ENCODE measurements at regions not wholly inside any gene's neighbourhood (a gene's known extent, or its start where the extent isn't known, plus 50 kb on each side); places are given as distances from the start of the nearest gene placed in this dataset.

- H3K9me3 ChIP-seq (ENCODE audit: control insufficient read depth, insufficient read depth, low read length) = no peaks in the 10 kb centered on the region
- H3K27me3 ChIP-seq (ENCODE audit: control insufficient read depth, insufficient read depth, low read length) = no peaks in the 10 kb centered on the region
- H3K36me3 ChIP-seq (ENCODE audit: control insufficient read depth, insufficient read depth, low read length) = no peaks in the 10 kb centered on the region
- H3K9ac ChIP-seq (ENCODE audit: low read depth, low read length) = no peak overlapping the region
- peaks cover 4% of the 10 kb centered on the region for H3K4me1 ChIP-seq (ENCODE audit: control insufficient read depth, insufficient read depth, low read length)
- no peak overlapping the region for H3K4me3 ChIP-seq (ENCODE audit: low read depth, low read length)
Observed at GRCh38 chr4:13248621-13249298, 235.4 kb downstream of the RAB28 start.

DNA sequence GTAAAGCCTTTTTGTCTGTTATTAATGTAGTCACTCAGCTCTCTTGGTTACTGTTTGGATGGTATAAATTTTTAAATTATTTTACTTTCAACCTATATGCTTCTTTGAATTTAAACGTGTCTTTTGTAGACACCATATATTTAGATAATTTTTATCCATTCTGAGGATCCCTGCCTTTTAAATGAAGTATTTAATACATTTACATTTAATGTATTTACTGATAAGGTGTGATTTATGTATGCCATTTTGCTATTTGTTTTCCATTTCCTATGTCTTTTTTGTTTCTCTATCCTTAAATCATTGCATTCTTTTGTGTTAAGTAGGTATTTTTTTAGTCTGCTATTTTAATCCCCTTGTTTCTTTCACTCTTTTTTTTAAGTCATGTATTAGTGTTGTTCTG is 238.0 kb downstream of the RAB28 start:
- peaks cover 4% of the 10 kb centered on the region for H3K4me1 ChIP-seq (ENCODE audit: control insufficient read depth, insufficient read depth, low read length)
- H3K9me3 ChIP-seq (ENCODE audit: control insufficient read depth, insufficient read depth, low read length) = no peaks in the 10 kb centered on the region
- no peaks in the 10 kb centered on the region for H3K27me3 ChIP-seq (ENCODE audit: control insufficient read depth, insufficient read depth, low read length)
- H3K4me3 ChIP-seq (ENCODE audit: low read depth, low read length) = no peak overlapping the region
- no peak overlapping the region for H3K9ac ChIP-seq (ENCODE audit: low read depth, low read length)
- H3K36me3 ChIP-seq (ENCODE audit: control insufficient read depth, insufficient read depth, low read length) = no peaks in the 10 kb centered on the region

DNA sequence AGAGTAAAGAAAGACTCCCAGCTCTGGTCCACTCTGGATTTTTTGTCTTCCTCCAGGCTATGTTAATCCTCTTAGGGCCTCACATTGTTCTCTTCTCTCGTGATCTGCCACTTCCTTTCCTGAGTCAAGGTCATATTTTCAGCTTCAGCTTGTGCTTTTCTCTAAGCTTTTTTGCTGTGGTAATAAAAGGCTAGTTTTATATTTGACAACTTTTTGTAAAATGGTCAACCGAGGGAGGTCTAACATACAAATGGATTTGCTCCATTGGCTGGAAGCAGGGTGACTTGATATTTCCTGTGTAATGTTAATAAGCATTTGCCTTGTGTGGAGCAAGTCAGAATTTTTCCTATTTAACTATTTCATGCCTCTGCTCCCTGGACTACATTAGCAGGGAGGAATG is 239.7 kb downstream of the RAB28 start:
- H3K9me3 ChIP-seq (ENCODE audit: control insufficient read depth, insufficient read depth, low read length) = no peaks in the 10 kb centered on the region
- H3K4me3 ChIP-seq (ENCODE audit: low read depth, low read length) = no peak overlapping the region
- H3K4me1 ChIP-seq (ENCODE audit: control insufficient read depth, insufficient read depth, low read length) = peaks cover 4% of the 10 kb centered on the region
- H3K36me3 ChIP-seq (ENCODE audit: control insufficient read depth, insufficient read depth, low read length) = no peaks in the 10 kb centered on the region
- H3K9ac ChIP-seq (ENCODE audit: low read depth, low read length) = no peak overlapping the region
- no peaks in the 10 kb centered on the region for H3K27me3 ChIP-seq (ENCODE audit: control insufficient read depth, insufficient read depth, low read length)

- Histone ChIP-seq H3K9ac (ENCODE audit: low read depth, low read length) (no peak overlapping the region), H3K27me3 (ENCODE audit: control insufficient read depth, insufficient read depth, low read length) (no peaks in the 10 kb centered on the region), H3K4me1 (ENCODE audit: control insufficient read depth, insufficient read depth, low read length) (peaks cover 4% of the 10 kb centered on the region), H3K4me3 (ENCODE audit: low read depth, low read length) (no peak overlapping the region), H3K36me3 (ENCODE audit: control insufficient read depth, insufficient read depth, low read length) (no peaks in the 10 kb centered on the region), H3K9me3 (ENCODE audit: control insufficient read depth, insufficient read depth, low read length) (no peaks in the 10 kb centered on the region)
Observed at GRCh38 chr4:13243152-13243551, 241.0 kb downstream of the RAB28 start.

GRCh38 chr4:13240066-13240465 is 244.1 kb downstream of the RAB28 start:
- peaks cover 4% of the 10 kb centered on the region for H3K4me1 ChIP-seq (ENCODE audit: control insufficient read depth, insufficient read depth, low read length)
- H3K27me3 ChIP-seq (ENCODE audit: control insufficient read depth, insufficient read depth, low read length) = no peaks in the 10 kb centered on the region
- H3K4me3 ChIP-seq (ENCODE audit: low read depth, low read length) = no peak overlapping the region
- no peak overlapping the region for H3K9ac ChIP-seq (ENCODE audit: low read depth, low read length)
- no peaks in the 10 kb centered on the region for H3K9me3 ChIP-seq (ENCODE audit: control insufficient read depth, insufficient read depth, low read length)
- no peaks in the 10 kb centered on the region for H3K36me3 ChIP-seq (ENCODE audit: control insufficient read depth, insufficient read depth, low read length)

GRCh38 chr4:13238936-13239335 is 245.2 kb downstream of the RAB28 start:
- H3K36me3 ChIP-seq (ENCODE audit: control insufficient read depth, insufficient read depth, low read length) = no peaks in the 10 kb centered on the region
- no peaks in the 10 kb centered on the region for H3K4me1 ChIP-seq (ENCODE audit: control insufficient read depth, insufficient read depth, low read length)
- no peaks in the 10 kb centered on the region for H3K9me3 ChIP-seq (ENCODE audit: control insufficient read depth, insufficient read depth, low read length)
- H3K9ac ChIP-seq (ENCODE audit: low read depth, low read length) = no peak overlapping the region
- no peak overlapping the region for H3K4me3 ChIP-seq (ENCODE audit: low read depth, low read length)
- H3K27me3 ChIP-seq (ENCODE audit: control insufficient read depth, insufficient read depth, low read length) = no peaks in the 10 kb centered on the region

GRCh38 chr4:13236485-13236884 is 247.7 kb downstream of the RAB28 start:
- no peaks in the 10 kb centered on the region for H3K36me3 ChIP-seq (ENCODE audit: control insufficient read depth, insufficient read depth, low read length)
- no peaks in the 10 kb centered on the region for H3K9me3 ChIP-seq (ENCODE audit: control insufficient read depth, insufficient read depth, low read length)
- no peak overlapping the region for H3K9ac ChIP-seq (ENCODE audit: low read depth, low read length)
- no peaks in the 10 kb centered on the region for H3K4me1 ChIP-seq (ENCODE audit: control insufficient read depth, insufficient read depth, low read length)
- no peak overlapping the region for H3K4me3 ChIP-seq (ENCODE audit: low read depth, low read length)
- H3K27me3 ChIP-seq (ENCODE audit: control insufficient read depth, insufficient read depth, low read length) = no peaks in the 10 kb centered on the region

DNA sequence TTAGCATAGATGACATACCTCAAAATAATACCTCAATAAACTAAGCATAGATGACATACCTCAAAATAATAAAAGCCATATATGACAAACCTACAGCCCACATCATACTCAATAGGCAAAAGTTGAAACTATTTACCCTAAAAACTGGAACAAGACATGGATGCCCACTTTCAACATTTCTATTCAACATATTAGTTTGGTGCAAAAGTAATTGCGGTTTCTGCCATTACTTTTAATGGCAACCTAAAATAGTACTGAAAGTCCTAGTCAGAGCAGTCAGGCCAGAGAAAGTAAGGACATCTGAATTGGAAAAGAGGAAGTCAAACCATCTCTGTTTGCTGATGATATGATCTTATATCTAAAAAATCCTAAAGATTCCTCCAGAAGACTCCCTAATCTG is 250.4 kb downstream of the RAB28 start:
- Histone ChIP-seq H3K36me3 (ENCODE audit: control insufficient read depth, insufficient read depth, low read length) (no peaks in the 10 kb centered on the region), H3K4me1 (ENCODE audit: control insufficient read depth, insufficient read depth, low read length) (no peaks in the 10 kb centered on the region), H3K9me3 (ENCODE audit: control insufficient read depth, insufficient read depth, low read length) (no peaks in the 10 kb centered on the region), H3K27me3 (ENCODE audit: control insufficient read depth, insufficient read depth, low read length) (no peaks in the 10 kb centered on the region), H3K9ac (ENCODE audit: low read depth, low read length) (no peak overlapping the region), H3K4me3 (ENCODE audit: low read depth, low read length) (no peak overlapping the region)

GRCh38 chr4:13219971-13220370 is 264.2 kb downstream of the RAB28 start:
- no peak overlapping the region for H3K4me3 ChIP-seq (ENCODE audit: low read depth, low read length)

DNA sequence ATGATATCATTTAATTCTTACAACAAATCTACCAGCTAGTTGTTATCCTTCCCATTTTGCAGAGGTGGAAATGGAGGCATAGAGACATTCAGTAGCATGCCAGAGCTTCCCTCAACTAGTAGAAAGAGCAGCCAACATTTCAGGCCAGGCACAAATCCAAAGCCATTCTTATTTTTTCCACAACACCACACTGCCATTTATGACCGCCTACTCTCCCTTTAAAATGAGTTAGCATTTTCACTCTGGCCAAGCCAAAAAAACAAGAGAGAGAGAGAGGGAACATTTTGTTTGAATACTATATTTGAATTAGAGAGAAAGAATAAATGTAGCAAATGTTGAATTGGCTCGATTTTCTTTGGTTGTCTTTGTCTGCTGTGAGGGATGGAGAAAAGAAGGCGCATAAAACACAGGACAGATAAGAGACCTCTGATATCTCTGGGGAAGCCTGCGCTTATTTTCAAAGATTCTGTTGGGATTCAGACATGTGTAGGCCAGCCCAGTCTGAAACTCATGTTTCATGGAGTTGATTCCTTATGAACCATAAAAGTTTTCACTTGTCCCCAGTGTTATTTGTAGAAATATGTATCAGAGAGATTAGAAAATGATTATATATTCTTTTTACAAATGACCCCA is 265.7 kb downstream of the RAB28 start:
- H3K9me3 ChIP-seq (ENCODE audit: control insufficient read depth, insufficient read depth, low read length) = no peaks in the 10 kb centered on the region

More at GRCh38 chr4:13219971-13220370, 264.2 kb downstream of the RAB28 start:
- H3K36me3 ChIP-seq (ENCODE audit: control insufficient read depth, insufficient read depth, low read length) = no peaks in the 10 kb centered on the region
- no peak overlapping the region for H3K9ac ChIP-seq (ENCODE audit: low read depth, low read length)
- no peaks in the 10 kb centered on the region for H3K4me1 ChIP-seq (ENCODE audit: control insufficient read depth, insufficient read depth, low read length)
- no peaks in the 10 kb centered on the region for H3K27me3 ChIP-seq (ENCODE audit: control insufficient read depth, insufficient read depth, low read length)
- H3K9me3 ChIP-seq (ENCODE audit: control insufficient read depth, insufficient read depth, low read length) = no peaks in the 10 kb centered on the region

DNA sequence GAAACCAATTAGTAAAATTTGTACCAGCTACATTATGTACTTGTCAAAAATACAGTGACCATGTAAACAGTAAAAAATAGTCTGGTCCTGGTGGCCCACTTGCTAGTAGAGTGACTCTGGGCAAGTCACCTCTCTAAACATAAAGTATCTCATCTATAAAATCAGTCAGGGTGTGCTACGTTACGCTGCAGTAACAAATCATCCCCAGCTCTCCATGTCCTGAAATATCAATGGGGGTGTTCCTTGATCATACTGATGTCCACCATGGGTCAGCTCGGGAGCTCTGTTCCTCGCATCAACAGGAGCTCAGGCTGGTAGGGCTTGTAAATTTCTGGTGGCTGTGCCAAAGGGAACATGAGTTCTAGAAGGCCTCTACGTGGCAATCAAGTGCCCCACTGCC is 268.6 kb downstream of the RAB28 start:
- no peak overlapping the region for H3K4me3 ChIP-seq (ENCODE audit: low read depth, low read length)
- H3K36me3 ChIP-seq (ENCODE audit: control insufficient read depth, insufficient read depth, low read length) = no peaks in the 10 kb centered on the region
- no peaks in the 10 kb centered on the region for H3K9me3 ChIP-seq (ENCODE audit: control insufficient read depth, insufficient read depth, low read length)
- no peak overlapping the region for H3K9ac ChIP-seq (ENCODE audit: low read depth, low read length)
- no peaks in the 10 kb centered on the region for H3K4me1 ChIP-seq (ENCODE audit: control insufficient read depth, insufficient read depth, low read length)
- no peaks in the 10 kb centered on the region for H3K27me3 ChIP-seq (ENCODE audit: control insufficient read depth, insufficient read depth, low read length)

More for the DNA sequence above, 265.7 kb downstream of the RAB28 start:
- Histone ChIP-seq H3K9ac (ENCODE audit: low read depth, low read length) (no peak overlapping the region), H3K27me3 (ENCODE audit: control insufficient read depth, insufficient read depth, low read length) (no peaks in the 10 kb centered on the region), H3K4me3 (ENCODE audit: low read depth, low read length) (no peak overlapping the region), H3K4me1 (ENCODE audit: control insufficient read depth, insufficient read depth, low read length) (no peaks in the 10 kb centered on the region), H3K36me3 (ENCODE audit: control insufficient read depth, insufficient read depth, low read length) (no peaks in the 10 kb centered on the region)

DNA sequence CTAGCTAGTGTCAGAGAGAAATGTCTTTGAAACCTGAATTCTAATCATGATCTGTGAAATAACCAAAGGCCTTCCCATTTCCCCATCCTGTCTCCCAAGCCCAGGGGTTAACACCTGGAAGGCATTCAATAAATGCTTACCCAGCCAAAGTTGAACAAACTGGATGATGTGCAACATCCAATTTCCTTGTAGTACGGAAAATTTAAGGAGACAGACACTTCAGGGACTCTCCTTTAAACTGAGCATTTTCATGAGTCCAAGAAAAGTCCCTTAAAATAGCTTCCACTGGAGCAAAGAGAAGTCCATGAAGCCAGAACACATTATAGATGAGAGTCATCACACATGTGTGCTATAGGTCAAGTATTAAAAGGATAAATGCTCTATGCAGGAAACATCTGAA is 271.2 kb downstream of the RAB28 start:
- no peak overlapping the region for H3K4me3 ChIP-seq (ENCODE audit: low read depth, low read length)

More for the DNA sequence above, 271.2 kb downstream of the RAB28 start:
- Histone ChIP-seq H3K27me3 (ENCODE audit: control insufficient read depth, insufficient read depth, low read length) (no peaks in the 10 kb centered on the region), H3K9ac (ENCODE audit: low read depth, low read length) (no peak overlapping the region), H3K9me3 (ENCODE audit: control insufficient read depth, insufficient read depth, low read length) (no peaks in the 10 kb centered on the region), H3K36me3 (ENCODE audit: control insufficient read depth, insufficient read depth, low read length) (no peaks in the 10 kb centered on the region), H3K4me1 (ENCODE audit: control insufficient read depth, insufficient read depth, low read length) (no peaks in the 10 kb centered on the region)

All from iPS-15b (cell line).